ENCODE measurements at regions not wholly inside any gene's neighbourhood (a gene's known extent, or its start where the extent isn't known, plus 50 kb on each side); places are given as distances from the start of the nearest gene placed in this dataset.

- no peak for TF ChIP-seq CTCF (IDR thresholded peaks at IDR 0.05; ENCODE audit: low read depth, low read length)
- no peak for TF ChIP-seq EZH2phosphoT487 (IDR thresholded peaks at IDR 0.05; ENCODE audit: low read depth)
These were observed 145.8 kb upstream of the TSHZ2 start for GRCh38 chr20:52826321-52826720.
